ENCODE measurements at regions not wholly inside any gene's neighbourhood (a gene's known extent, or its start where the extent isn't known, plus 50 kb on each side); places are given as distances from the start of the nearest gene placed in this dataset.
A peak's percentile ranks its signal among the peaks of the same experiment; 100 is the strongest.

DNA sequence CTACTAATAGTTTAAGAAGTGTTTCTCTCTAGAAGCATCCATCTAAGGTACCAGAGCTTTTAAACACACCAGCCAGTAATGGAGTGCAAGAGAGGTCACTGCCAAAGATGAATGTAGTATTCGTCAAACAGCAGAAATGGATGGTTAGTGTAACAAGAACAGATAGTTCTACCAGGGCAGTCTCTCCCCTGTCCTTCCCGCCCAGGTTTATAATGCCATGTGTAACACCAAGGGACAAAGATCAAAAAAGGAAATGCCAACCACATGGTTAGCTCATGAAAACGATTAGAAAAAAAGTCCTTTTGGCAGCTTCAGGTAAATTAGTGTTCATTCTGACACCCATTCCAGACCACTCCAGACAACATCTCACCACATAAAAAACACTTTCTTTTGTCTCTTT lies 100.9 kb downstream of the RPS29 start:
- peaks cover 4% of the 10 kb centered on the region for H3K4me1 Mint-ChIP-seq (ENCODE audit: low read depth)
- H3K4me3 Mint-ChIP-seq: no peak overlapping the region
- no peaks in the 10 kb centered on the region for H3K36me3 Mint-ChIP-seq (ENCODE audit: low read depth)
- H3K9me3 Mint-ChIP-seq: peaks cover 6% of the 10 kb centered on the region
- H3K27me3 Mint-ChIP-seq (ENCODE audit: low read depth): peaks cover 22% of the 10 kb centered on the region
- DNase-seq (ENCODE audit: low spot score): no peak
- no peak overlapping the region for H3K27ac Mint-ChIP-seq

DNA sequence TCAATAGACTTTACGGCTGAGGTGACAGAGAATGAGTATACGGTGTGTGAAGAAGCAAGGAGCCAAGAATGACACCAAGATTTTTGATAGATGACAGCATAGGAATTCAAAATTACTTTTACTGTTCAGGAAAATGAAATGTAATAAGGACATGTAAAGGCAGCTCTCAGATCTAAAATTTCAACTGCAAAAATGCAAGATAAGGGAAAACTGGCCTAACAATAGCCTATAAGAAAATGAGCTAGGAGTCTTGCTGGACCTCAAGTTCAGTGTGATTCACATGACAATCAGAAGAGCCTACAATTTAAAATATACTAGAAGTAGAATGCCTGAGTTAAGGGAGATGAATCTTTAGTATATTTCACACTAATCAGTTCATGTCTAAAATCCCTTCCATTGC lies 102.0 kb downstream of the RPS29 start:
- peaks cover 6% of the 10 kb centered on the region for H3K9me3 Mint-ChIP-seq
- H3K4me3 Mint-ChIP-seq: no peak overlapping the region
- no peak overlapping the region for H3K27ac Mint-ChIP-seq
- peaks cover 4% of the 10 kb centered on the region for H3K4me1 Mint-ChIP-seq (ENCODE audit: low read depth)
- H3K27me3 Mint-ChIP-seq (ENCODE audit: low read depth): peaks cover 20% of the 10 kb centered on the region
- no peak for DNase-seq (ENCODE audit: low spot score)
- no peaks in the 10 kb centered on the region for H3K36me3 Mint-ChIP-seq (ENCODE audit: low read depth)

DNA sequence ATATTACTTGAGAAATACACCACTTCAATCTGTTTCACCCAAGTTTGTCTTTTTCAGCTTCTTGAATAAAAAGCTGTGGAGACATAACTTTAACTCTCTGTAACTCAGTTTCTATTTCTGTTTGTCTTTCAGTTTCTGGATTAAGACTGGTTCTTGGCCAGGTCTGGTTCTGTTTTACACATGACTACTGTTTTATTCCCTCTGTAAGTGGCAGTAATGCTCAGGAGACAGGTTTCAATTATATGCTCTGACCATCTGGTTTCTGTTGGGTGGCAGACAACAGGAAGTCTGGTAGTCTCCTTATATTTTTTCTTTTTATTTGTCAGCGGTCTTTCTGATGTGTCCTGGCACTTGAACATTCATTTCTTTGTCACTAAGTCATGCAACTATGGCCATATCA lies 102.9 kb downstream of the RPS29 start:
- peaks cover 4% of the 10 kb centered on the region for H3K4me1 Mint-ChIP-seq (ENCODE audit: low read depth)
- no peak overlapping the region for H3K27ac Mint-ChIP-seq
- H3K9me3 Mint-ChIP-seq: peaks cover 6% of the 10 kb centered on the region
- no peak for DNase-seq (ENCODE audit: low spot score)
- peaks cover 20% of the 10 kb centered on the region for H3K27me3 Mint-ChIP-seq (ENCODE audit: low read depth)
- H3K4me3 Mint-ChIP-seq: no peak overlapping the region
- H3K36me3 Mint-ChIP-seq (ENCODE audit: low read depth): no peaks in the 10 kb centered on the region

DNA sequence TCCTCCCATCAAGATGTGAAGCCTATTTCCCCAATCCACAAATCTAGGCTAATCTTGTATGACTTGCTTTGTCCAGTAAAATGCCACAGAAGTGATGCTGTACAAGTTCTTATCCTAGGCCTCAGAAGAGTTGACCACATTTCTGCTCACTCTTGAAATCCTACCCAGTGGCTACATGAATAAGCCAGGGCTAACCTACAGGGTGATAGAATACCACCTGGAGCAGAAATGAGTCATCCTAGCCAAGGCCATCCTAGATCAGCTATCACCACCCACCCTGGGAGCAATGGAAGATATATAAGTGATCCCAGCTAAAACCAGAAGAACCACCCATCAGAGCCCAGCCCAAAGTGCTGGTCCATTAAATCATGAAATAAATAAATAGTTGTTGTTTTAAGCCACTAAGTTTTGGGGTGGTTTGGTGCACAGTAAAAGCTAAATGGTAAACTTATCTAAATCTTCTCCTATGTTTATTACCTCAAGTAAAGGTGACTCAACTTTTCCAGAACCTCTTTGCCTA lies 105.1 kb downstream of the RPS29 start:
- Mint-ChIP-seq H3K27ac (no peak overlapping the region), H3K9me3 (peaks cover 6% of the 10 kb centered on the region), H3K27me3 (ENCODE audit: low read depth) (peaks cover 18% of the 10 kb centered on the region), H3K4me1 (ENCODE audit: low read depth) (peaks cover 4% of the 10 kb centered on the region), H3K36me3 (ENCODE audit: low read depth) (no peaks in the 10 kb centered on the region), H3K4me3 (no peak overlapping the region)
- no peak for DNase-seq (ENCODE audit: low spot score)

DNA sequence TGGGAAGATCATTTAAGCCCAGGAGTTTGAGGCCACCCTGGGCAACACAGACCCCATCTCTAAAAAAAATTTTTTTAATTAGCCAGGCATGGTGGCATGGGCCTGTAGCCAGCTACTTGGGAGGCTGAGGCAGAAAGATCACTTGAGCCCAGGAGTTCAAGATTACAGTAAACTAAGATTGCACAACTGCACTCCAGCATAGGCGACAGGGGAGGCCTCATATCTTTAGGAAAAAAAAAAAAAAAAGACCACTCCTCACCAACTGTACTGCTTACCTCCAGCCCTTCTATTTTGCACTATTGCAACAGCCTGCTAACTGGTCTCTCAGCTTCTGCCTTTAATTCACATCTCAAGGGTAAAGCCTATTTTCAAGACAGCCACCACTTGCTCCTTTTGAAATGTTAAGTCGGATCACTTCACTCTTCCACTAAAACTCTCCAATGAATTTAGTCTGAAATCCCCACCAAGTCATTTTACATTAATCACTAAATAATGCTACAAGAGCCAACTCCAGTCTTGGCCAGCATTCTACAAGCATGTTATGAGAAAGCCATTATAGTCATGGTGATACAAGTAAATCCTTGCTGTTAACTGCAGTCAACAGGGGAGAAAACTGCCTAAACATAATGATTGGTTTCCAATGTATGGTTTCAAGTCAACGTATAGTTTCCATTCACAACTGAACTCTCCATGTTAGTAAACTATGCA lies 106.0 kb downstream of the RPS29 start:
- Mint-ChIP-seq H3K4me3 (no peak overlapping the region), H3K4me1 (ENCODE audit: low read depth) (peaks cover 4% of the 10 kb centered on the region), H3K27me3 (ENCODE audit: low read depth) (peaks cover 12% of the 10 kb centered on the region), H3K27ac (no peak overlapping the region), H3K36me3 (ENCODE audit: low read depth) (no peaks in the 10 kb centered on the region), H3K9me3 (peaks cover 6% of the 10 kb centered on the region)
- no peak for DNase-seq (ENCODE audit: low spot score)

DNA sequence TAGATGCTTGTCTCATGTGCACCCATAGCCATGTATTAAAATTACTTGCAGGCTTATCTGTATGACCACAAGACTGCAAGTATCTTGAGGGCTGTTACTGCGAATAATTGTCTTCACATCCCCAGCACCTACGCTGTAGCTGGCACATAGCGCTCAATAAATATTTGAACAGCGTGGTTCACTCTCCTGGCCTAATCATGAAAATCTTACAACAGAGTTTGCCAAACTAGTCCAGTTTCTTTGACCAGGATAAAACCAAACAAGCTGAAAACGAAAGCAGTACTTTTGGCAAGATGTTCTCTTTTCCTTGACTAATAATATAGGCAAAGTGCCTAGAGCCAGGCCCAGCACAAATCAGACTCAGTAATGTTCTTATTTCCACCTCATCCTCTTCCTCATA lies 106.7 kb downstream of the RPS29 start:
- Mint-ChIP-seq H3K36me3 (ENCODE audit: low read depth) (no peaks in the 10 kb centered on the region), H3K9me3 (peaks cover 6% of the 10 kb centered on the region), H3K27ac (no peak overlapping the region), H3K4me3 (no peak overlapping the region), H3K4me1 (ENCODE audit: low read depth) (peaks cover 4% of the 10 kb centered on the region), H3K27me3 (ENCODE audit: low read depth) (peaks cover 4% of the 10 kb centered on the region)
- no peak for DNase-seq (ENCODE audit: low spot score)

DNA sequence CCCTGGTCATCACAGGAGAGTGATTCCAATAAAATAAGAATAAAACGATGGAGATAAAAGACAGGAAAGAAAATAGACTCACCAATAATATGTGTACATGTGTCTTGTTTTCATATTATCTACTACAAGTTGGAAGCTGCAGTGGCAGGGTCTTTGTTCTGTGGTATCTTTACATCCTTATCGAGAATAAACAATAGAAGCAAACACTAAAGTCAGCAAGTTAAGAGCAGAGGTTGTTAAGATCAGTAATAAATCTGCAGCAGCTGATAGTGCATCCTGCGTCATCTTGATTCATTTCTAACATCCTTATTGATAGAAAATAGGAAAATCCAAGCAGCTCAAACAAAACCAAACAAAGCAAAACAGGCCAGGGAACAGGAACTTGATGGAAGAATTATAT lies 107.4 kb downstream of the RPS29 start:
- Mint-ChIP-seq H3K9me3 (peaks cover 6% of the 10 kb centered on the region), H3K36me3 (ENCODE audit: low read depth) (no peaks in the 10 kb centered on the region), H3K27ac (no peak overlapping the region), H3K4me3 (no peak overlapping the region), H3K4me1 (ENCODE audit: low read depth) (peaks cover 4% of the 10 kb centered on the region), H3K27me3 (ENCODE audit: low read depth) (no peaks in the 10 kb centered on the region)
- no peak for DNase-seq (ENCODE audit: low spot score)

DNA sequence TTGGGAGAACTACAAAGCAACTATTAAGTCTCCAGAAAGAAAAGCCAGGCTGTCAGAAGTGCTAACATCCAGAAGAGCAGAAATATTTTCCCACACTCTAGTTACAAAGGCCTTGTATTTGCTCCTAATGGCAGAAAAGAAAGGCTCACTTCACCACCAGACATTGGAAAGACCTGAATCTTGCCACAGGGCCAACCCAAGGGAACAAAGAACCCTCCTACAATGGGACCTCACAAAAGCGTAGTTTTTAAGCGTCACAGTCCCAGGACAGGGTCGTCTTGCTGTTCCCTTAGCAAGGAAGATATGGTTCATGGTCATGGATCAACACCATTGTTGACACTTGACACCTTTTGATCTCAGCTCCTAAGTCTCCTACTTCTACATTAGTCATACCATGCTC lies 119.1 kb downstream of the RPS29 start:
- Mint-ChIP-seq H3K9me3 (no peaks in the 10 kb centered on the region), H3K36me3 (ENCODE audit: low read depth) (no peaks in the 10 kb centered on the region), H3K27ac (no peak overlapping the region), H3K4me3 (no peak overlapping the region), H3K27me3 (ENCODE audit: low read depth) (peaks cover 2% of the 10 kb centered on the region), H3K4me1 (ENCODE audit: low read depth) (no peaks in the 10 kb centered on the region)
- DNase-seq (ENCODE audit: low spot score): no peak

DNA sequence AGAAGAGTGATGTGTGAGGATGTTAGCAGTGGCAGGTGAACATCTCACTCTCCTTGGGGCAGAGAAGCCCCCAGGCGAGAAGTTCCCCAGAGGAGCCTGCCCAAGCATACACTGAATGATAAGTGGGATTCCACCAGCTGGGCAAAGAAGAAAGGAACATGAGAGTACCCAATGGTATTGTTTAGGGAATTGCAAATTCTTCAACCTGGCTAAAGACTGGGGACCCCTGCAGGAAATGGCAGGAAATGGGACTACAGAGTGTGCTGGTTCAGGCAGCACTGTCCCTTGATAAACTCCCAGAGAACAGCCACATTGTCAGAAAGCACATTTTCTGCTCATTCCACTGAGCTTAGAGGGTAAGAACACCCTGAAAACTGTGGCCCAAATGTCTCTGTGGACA lies 121.3 kb downstream of the RPS29 start:
- Mint-ChIP-seq H3K27ac (no peak overlapping the region), H3K27me3 (ENCODE audit: low read depth) (peaks cover 4% of the 10 kb centered on the region), H3K36me3 (ENCODE audit: low read depth) (no peaks in the 10 kb centered on the region), H3K4me1 (ENCODE audit: low read depth) (no peaks in the 10 kb centered on the region), H3K4me3 (no peak overlapping the region), H3K9me3 (no peaks in the 10 kb centered on the region)
- DNase-seq (ENCODE audit: low spot score): no peak

DNA sequence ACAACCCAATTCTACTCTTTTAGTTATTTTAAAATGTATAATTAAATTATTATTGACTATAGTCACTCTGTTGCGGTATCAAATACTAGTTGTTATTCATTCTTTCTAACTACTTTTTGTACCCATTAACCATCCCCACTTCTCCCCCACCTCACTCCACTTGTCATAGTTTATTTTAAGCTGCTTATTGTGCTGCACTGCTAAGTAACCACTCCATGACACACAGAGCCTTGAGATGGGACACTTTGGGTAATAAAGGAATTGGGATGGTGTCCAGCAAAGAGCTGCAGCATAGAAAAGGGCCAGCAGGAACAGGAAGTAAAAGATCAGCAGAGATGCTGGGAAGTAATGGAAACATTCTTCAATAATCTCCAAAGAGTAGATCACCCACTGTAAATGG lies 123.0 kb downstream of the RPS29 start:
- H3K36me3 Mint-ChIP-seq (ENCODE audit: low read depth): no peaks in the 10 kb centered on the region

DNA sequence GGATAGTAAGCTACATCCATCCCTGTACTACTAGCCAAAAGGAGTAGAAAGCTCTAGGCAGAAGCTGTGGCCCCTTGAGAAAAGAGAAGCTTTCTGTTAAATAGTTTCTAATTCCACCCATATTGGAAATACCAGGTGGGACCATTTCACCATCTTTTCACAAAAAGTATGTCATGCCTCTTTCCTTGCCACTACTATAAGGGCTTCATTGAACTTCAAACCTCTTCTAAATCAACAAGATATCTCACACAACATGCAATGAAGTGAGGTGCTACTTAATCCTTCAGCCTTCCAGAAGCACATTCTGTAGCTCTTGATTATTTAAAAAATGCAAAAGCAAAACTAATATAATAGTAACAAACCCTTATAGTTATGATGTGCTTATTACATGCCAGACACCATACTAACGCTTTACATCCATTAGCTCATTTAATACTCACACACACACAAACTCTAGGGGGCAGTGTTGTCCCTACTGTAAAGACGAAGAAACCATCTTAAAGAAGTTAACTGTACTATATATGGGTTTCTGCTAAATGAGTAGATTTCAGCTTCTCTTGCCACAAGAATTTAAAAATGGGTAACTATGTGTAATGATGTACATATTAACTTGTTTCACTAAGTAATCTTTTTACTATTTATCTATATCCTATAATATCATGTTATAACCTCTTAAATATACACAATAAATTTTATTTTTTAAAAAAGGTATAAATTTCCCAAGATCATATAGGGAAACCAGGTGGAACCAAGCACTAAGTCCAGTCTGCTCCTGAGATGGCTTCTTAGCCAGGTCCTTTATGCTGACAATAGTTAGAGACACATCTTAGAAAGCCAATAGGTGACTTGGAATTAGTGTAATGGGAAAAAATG lies 124.4 kb downstream of the RPS29 start:
- Mint-ChIP-seq H3K4me3 (no peak overlapping the region), H3K27ac (no peak overlapping the region), H3K4me1 (ENCODE audit: low read depth) (no peaks in the 10 kb centered on the region), H3K9me3 (no peaks in the 10 kb centered on the region), H3K27me3 (ENCODE audit: low read depth) (peaks cover 9% of the 10 kb centered on the region), H3K36me3 (ENCODE audit: low read depth) (no peaks in the 10 kb centered on the region)
- peak; percentile 27 for DNase-seq (ENCODE audit: low spot score)

More for the DNA sequence above, 123.0 kb downstream of the RPS29 start:
- H3K9me3 Mint-ChIP-seq: no peaks in the 10 kb centered on the region
- no peak for DNase-seq (ENCODE audit: low spot score)
- H3K4me1 Mint-ChIP-seq (ENCODE audit: low read depth): no peaks in the 10 kb centered on the region
- H3K27me3 Mint-ChIP-seq (ENCODE audit: low read depth): peaks cover 6% of the 10 kb centered on the region
- no peak overlapping the region for H3K4me3 Mint-ChIP-seq
- H3K27ac Mint-ChIP-seq: no peak overlapping the region

DNA sequence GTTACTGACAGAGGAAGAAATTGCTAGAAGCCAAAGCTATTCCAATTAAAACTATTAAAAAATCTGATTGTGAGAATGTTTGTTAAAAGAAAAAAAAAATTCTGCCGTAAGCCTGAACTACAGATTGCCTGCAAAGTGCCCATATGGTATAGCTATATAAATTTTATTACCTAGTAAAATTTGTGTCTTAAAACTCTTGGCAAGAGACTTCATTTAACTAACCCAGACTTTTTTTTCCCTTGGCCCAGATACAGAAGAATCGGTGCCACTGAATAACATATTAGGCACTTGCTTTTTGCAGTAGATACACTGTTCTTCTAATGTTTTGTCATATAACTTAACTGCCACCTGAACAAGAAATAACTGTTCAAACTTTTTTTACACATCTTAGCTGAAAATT lies 125.5 kb downstream of the RPS29 start:
- Mint-ChIP-seq H3K27me3 (ENCODE audit: low read depth) (peaks cover 9% of the 10 kb centered on the region), H3K4me1 (ENCODE audit: low read depth) (no peaks in the 10 kb centered on the region), H3K36me3 (ENCODE audit: low read depth) (no peaks in the 10 kb centered on the region), H3K27ac (no peak overlapping the region), H3K4me3 (no peak overlapping the region), H3K9me3 (no peaks in the 10 kb centered on the region)
- DNase-seq (ENCODE audit: low spot score): no peak

DNA sequence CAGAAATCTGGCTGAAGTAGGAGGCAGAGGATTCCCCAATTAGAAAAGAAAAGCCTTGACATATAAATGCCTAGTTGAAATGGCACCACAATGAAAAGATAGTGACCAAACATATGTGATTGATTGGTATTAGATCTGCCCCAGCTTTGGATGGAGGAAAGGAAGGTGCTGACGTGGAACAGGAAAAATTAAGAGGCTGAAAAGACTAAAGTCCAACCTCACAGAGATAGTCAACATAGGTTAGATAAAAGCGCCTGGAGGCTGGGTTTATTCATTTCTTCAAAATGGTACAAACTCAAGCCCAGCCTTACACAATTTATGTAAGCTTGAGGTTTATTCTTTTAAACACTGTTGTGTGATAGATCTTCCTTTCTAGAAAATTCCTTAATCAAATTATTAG lies 129.6 kb downstream of the RPS29 start:
- no peak overlapping the region for H3K27ac Mint-ChIP-seq
- no peaks in the 10 kb centered on the region for H3K4me1 Mint-ChIP-seq (ENCODE audit: low read depth)
- peaks cover 11% of the 10 kb centered on the region for H3K27me3 Mint-ChIP-seq (ENCODE audit: low read depth)
- no peaks in the 10 kb centered on the region for H3K9me3 Mint-ChIP-seq
- no peaks in the 10 kb centered on the region for H3K36me3 Mint-ChIP-seq (ENCODE audit: low read depth)
- H3K4me3 Mint-ChIP-seq: no peak overlapping the region
- DNase-seq (ENCODE audit: low spot score): no peak

DNA sequence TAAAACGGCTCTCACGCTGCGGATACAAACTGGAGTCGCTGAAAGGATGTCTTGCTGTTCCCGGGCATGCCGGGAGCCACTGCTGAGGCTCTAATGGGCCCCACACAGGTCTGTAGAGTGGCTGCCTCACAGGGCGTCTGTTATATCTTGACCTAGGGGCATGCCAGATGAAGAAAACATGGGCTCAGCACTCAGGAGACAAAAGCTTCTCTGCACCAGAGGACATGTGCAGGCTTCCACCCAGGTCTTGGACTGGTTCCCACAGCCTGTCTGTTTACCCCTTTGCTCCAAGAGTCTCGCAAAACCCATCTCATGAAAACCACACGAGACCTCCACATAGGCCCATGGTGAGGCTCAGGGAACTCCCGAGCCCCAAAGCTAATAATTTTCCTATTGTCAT lies 134.2 kb downstream of the RPS29 start:
- peaks cover 5% of the 10 kb centered on the region for H3K27me3 Mint-ChIP-seq (ENCODE audit: low read depth)

More for the DNA sequence above, 134.2 kb downstream of the RPS29 start:
- Mint-ChIP-seq H3K9me3 (no peaks in the 10 kb centered on the region), H3K27ac (no peak overlapping the region), H3K36me3 (ENCODE audit: low read depth) (no peaks in the 10 kb centered on the region), H3K4me1 (ENCODE audit: low read depth) (no peaks in the 10 kb centered on the region), H3K4me3 (no peak overlapping the region)
- DNase-seq (ENCODE audit: low spot score): no peak
